ENCODE measurements at regions not wholly inside any gene's neighbourhood (a gene's known extent, or its start where the extent isn't known, plus 50 kb on each side); places are given as distances from the start of the nearest gene placed in this dataset.
A peak's percentile ranks its signal among the peaks of the same experiment; 100 is the strongest.
"Not testable (repeated sequence)": the region's sequence is repeated elsewhere in the genome, so short reads cannot be mapped to it uniquely, and the experiment has no call there.

DNA sequence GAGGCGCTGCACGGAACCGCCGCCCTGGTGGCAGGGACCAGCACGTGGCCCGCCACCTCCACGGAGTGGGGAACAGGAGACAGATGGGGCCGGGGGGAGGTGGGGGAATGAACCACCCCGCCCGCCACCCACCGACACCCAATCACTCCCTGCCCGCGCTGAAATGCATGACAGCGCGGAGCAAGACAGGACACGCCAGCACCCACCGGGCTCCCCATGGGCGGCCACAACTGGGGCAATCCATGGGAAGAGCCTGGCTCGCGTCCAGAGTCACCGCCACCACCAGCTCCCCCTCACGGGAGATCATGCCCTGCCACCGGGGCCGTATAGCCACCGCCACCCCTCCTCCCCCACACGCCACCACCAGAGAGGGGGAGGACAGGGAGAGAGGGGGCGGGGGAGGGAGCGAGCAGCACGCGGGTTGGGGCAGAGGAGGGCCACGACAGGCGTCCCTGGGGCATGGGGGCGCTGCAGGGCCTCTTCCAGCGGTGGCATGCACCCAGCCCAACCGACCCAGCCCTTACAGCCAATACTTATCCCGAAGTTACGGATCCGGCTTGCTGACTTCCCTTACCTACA, 744.3 kb upstream of the DEFB115 start:
- no peaks in the 10 kb centered on the region for H3K4me1 ChIP-seq (ENCODE audit: insufficient read depth, poor library complexity, severe bottlenecking)
- peaks cover 4% of the 10 kb centered on the region for H3K9me3 ChIP-seq (ENCODE audit: severe bottlenecking)
- peaks cover 5% of the 10 kb centered on the region for H3K27me3 ChIP-seq (ENCODE audit: insufficient read depth, poor library complexity, severe bottlenecking)
- H3K27ac ChIP-seq (ENCODE audit: poor library complexity, severe bottlenecking): no peak overlapping the region
- H3K36me3 ChIP-seq (ENCODE audit: low read depth): no peaks in the 10 kb centered on the region
- DNase-seq (ENCODE audit: low spot score) (no peak), ATAC-seq (ENCODE audit: low read depth) (no peak)
- no peak overlapping the region for H3K4me3 ChIP-seq (ENCODE audit: severe bottlenecking)
- no peak for TF ChIP-seq CTCF (IDR thresholded peaks at IDR 0.05; ENCODE audit: poor library complexity, severe bottlenecking)

DNA sequence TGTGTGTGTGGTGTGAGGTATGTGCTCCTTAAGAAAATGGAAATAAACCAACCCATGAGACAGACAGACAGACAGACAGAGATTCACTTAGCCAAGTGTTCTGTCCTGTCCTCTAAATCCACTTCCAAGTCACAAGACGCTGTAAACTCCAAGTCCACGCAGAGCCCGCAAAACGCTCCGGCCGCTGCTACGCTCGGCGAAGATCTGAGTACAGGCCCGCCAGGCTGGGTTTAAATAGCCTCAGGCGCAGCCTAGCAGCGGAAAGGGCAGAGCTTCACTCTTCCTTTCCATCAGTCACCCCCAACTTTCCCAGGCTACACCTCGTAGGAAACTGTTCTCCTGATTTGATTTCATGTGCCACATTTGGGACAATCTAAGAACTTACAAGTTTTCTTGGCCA, 741.5 kb upstream of the DEFB115 start:
- not testable (repeated sequence) for H3K27ac ChIP-seq (ENCODE audit: poor library complexity, severe bottlenecking); H3K4me3 ChIP-seq (ENCODE audit: severe bottlenecking); H3K4me1 ChIP-seq (ENCODE audit: insufficient read depth, poor library complexity, severe bottlenecking); H3K36me3 ChIP-seq (ENCODE audit: low read depth); ATAC-seq (ENCODE audit: low read depth); DNase-seq (ENCODE audit: low spot score); H3K27me3 ChIP-seq (ENCODE audit: insufficient read depth, poor library complexity, severe bottlenecking); H3K9me3 ChIP-seq (ENCODE audit: severe bottlenecking)

GRCh38 chr20:30518906-30519305, 738.6 kb upstream of the DEFB115 start:
- DNase-seq (ENCODE audit: low spot score); H3K36me3 ChIP-seq (ENCODE audit: low read depth); H3K27ac ChIP-seq (ENCODE audit: poor library complexity, severe bottlenecking); H3K4me1 ChIP-seq (ENCODE audit: insufficient read depth, poor library complexity, severe bottlenecking); H3K27me3 ChIP-seq (ENCODE audit: insufficient read depth, poor library complexity, severe bottlenecking); ATAC-seq (ENCODE audit: low read depth); H3K9me3 ChIP-seq (ENCODE audit: severe bottlenecking); H3K4me3 ChIP-seq (ENCODE audit: severe bottlenecking): not testable (repeated sequence)

DNA sequence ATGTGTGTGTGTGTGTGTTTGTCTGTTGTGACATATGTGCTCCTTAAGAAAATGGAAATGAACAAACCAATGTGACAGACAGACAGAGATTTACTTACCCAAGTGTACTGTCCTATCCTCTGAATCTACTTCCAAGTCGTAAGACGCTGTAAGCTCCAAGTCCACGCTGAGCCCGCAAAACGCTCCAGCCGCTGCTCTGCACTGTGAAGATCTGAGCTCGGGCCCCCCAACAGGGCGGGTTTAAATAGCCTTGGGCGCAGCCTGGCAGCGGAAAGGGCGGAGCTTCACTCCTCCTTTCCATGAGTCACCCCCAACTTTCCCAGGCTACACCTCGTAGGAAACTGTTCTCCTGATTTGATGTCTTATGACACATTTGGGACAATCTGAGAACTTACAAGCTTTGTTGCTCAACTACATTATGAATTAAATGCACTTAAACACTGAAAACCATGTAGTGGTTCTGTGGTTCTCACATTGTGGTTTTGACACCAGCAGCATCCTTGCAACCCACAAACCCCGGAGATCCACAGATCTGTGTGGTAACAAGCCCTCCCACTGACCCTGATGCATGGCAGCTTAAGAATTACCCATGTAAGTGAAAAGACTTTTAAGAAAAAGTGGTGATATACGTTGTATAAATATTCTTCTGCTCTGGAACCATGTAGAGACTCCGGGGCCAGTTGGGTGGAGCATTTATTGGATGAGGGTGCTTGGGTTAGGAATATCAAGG, 735.6 kb upstream of the DEFB115 start:
- H3K9me3 ChIP-seq (ENCODE audit: severe bottlenecking); H3K27me3 ChIP-seq (ENCODE audit: insufficient read depth, poor library complexity, severe bottlenecking); DNase-seq (ENCODE audit: low spot score); H3K36me3 ChIP-seq (ENCODE audit: low read depth); ATAC-seq (ENCODE audit: low read depth); H3K27ac ChIP-seq (ENCODE audit: poor library complexity, severe bottlenecking); H3K4me1 ChIP-seq (ENCODE audit: insufficient read depth, poor library complexity, severe bottlenecking); H3K4me3 ChIP-seq (ENCODE audit: severe bottlenecking): not testable (repeated sequence)

DNA sequence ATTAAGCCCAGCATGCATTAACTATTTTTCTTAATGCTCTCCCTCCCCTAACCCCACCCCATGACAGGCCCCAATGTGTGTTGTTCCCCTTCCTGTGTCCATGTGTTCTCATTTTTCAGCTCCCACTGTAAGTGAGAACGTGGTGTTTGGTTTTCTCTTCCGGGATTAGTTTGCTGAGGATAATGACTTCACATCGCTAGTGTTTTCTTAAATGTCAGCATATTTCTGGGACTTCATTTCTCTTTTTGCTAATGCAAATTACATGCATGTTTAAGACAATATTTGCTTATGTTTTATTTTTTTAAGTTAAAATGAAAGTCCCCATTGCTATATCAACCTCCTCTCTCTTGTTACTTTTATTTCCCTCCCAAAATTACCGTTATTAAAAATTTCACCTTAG, 733.3 kb upstream of the DEFB115 start:
- H3K27ac ChIP-seq (ENCODE audit: poor library complexity, severe bottlenecking); DNase-seq (ENCODE audit: low spot score); H3K27me3 ChIP-seq (ENCODE audit: insufficient read depth, poor library complexity, severe bottlenecking); H3K9me3 ChIP-seq (ENCODE audit: severe bottlenecking); H3K4me1 ChIP-seq (ENCODE audit: insufficient read depth, poor library complexity, severe bottlenecking); ATAC-seq (ENCODE audit: low read depth); H3K36me3 ChIP-seq (ENCODE audit: low read depth); H3K4me3 ChIP-seq (ENCODE audit: severe bottlenecking): not testable (repeated sequence)

- not testable (repeated sequence) for H3K9me3 ChIP-seq (ENCODE audit: severe bottlenecking); H3K4me1 ChIP-seq (ENCODE audit: insufficient read depth, poor library complexity, severe bottlenecking); H3K4me3 ChIP-seq (ENCODE audit: severe bottlenecking); H3K36me3 ChIP-seq (ENCODE audit: low read depth); H3K27me3 ChIP-seq (ENCODE audit: insufficient read depth, poor library complexity, severe bottlenecking); DNase-seq (ENCODE audit: low spot score); H3K27ac ChIP-seq (ENCODE audit: poor library complexity, severe bottlenecking)
- ATAC-seq (ENCODE audit: low read depth): peak; percentile 36; the same call in 1 of the 3 replicates
These were observed 732.7 kb upstream of the DEFB115 start for GRCh38 chr20:30524761-30525160.

- H3K36me3 ChIP-seq (ENCODE audit: low read depth); H3K4me3 ChIP-seq (ENCODE audit: severe bottlenecking); DNase-seq (ENCODE audit: low spot score); H3K9me3 ChIP-seq (ENCODE audit: severe bottlenecking); H3K27me3 ChIP-seq (ENCODE audit: insufficient read depth, poor library complexity, severe bottlenecking); H3K27ac ChIP-seq (ENCODE audit: poor library complexity, severe bottlenecking); H3K4me1 ChIP-seq (ENCODE audit: insufficient read depth, poor library complexity, severe bottlenecking): not testable (repeated sequence)
- peak; percentile 58; the same call in 2 of the 3 replicates for ATAC-seq (ENCODE audit: low read depth)
These were observed 723.8 kb upstream of the DEFB115 start for GRCh38 chr20:30533653-30534052.

DNA sequence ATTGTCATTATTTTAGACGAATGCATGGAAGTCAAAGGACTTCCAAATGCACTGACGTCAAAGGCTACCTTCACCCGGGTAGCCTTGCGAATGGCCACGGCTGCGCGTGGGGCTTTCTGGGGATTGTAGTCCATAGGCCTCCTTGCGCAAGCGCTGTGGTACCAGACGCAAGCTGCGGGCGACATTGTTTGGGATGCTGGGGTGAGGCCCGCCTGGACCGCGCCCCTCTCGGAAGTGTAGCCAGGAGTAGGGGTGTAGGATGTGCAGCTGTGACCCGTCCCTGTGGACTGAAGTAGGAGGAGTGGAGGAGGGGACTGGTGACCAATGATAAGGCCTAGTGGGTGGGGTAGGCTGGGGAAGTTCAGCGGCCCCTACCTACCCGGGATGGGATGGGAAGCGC, 720.0 kb upstream of the DEFB115 start:
- H3K9me3 ChIP-seq (ENCODE audit: severe bottlenecking); H3K36me3 ChIP-seq (ENCODE audit: low read depth); H3K27ac ChIP-seq (ENCODE audit: poor library complexity, severe bottlenecking); H3K4me1 ChIP-seq (ENCODE audit: insufficient read depth, poor library complexity, severe bottlenecking); H3K4me3 ChIP-seq (ENCODE audit: severe bottlenecking); ATAC-seq (ENCODE audit: low read depth); H3K27me3 ChIP-seq (ENCODE audit: insufficient read depth, poor library complexity, severe bottlenecking); DNase-seq (ENCODE audit: low spot score): not testable (repeated sequence)

DNA sequence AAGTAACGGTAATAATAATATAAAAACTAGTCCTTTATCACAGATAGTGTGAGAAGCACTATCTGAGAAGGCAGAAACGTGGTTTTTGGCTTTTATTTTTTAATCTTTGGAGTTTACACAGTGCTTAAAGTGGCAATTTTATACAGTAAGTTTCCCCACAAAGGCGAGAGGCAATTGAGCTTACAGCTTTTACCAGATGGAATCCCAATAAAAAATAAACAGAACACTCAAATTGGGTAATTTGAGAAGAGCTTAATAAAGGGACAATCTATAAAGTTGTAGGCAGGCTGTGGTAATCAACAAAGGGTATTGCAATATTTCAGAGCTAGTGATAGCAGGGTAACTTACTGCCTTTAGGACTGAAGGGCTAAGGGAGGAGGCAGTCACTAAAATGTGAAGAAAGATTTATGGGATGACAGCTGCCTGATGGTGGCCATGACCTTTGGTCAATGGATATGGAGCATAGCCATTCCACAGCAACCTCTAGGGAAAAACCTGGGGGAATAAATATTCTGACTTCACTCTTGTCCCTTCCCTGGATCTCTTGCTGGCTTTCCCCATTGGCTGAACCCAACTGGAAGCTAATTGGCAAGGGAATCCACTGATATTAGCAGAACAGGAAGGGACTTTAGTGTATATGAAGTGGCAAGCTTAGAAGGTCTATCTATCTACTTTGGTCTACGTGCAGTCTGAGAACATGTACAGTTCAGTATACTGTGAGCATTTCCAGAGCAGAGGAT, 717.0 kb upstream of the DEFB115 start:
- H3K27ac ChIP-seq (ENCODE audit: poor library complexity, severe bottlenecking); H3K4me1 ChIP-seq (ENCODE audit: insufficient read depth, poor library complexity, severe bottlenecking); H3K4me3 ChIP-seq (ENCODE audit: severe bottlenecking); H3K36me3 ChIP-seq (ENCODE audit: low read depth); H3K27me3 ChIP-seq (ENCODE audit: insufficient read depth, poor library complexity, severe bottlenecking); DNase-seq (ENCODE audit: low spot score); H3K9me3 ChIP-seq (ENCODE audit: severe bottlenecking); ATAC-seq (ENCODE audit: low read depth): not testable (repeated sequence)

GRCh38 chr20:30551236-30551635, 706.2 kb upstream of the DEFB115 start:
- not testable (repeated sequence) for H3K4me3 ChIP-seq (ENCODE audit: severe bottlenecking); DNase-seq (ENCODE audit: low spot score); H3K36me3 ChIP-seq (ENCODE audit: low read depth); H3K27ac ChIP-seq (ENCODE audit: poor library complexity, severe bottlenecking); H3K9me3 ChIP-seq (ENCODE audit: severe bottlenecking); ATAC-seq (ENCODE audit: low read depth); H3K4me1 ChIP-seq (ENCODE audit: insufficient read depth, poor library complexity, severe bottlenecking); H3K27me3 ChIP-seq (ENCODE audit: insufficient read depth, poor library complexity, severe bottlenecking)
